A204.1 (cell line): ENCODE measurements at regions not wholly inside any gene's neighbourhood (a gene's known extent, or its start where the extent isn't known, plus 50 kb on each side); places are given as distances from the start of the nearest gene placed in this dataset.
"Not testable (repeated sequence)": the region's sequence is repeated elsewhere in the genome, so short reads cannot be mapped to it uniquely, and the experiment has no call there.

Experiments used
- FAIRE-seq: peaks from 2 replicates; lab custom pipeline; 2012; peaks lifted over from hg19 to GRCh38; lab: Jason Lieb, UNC

- FAIRE-seq, result no peak
These were observed 170.8 kb downstream of the SUCLG1 start for GRCh38 chr2:84288293-84288692.

- FAIRE-seq, result no peak
These were observed 172.2 kb downstream of the SUCLG1 start for GRCh38 chr2:84286878-84287277.

DNA sequence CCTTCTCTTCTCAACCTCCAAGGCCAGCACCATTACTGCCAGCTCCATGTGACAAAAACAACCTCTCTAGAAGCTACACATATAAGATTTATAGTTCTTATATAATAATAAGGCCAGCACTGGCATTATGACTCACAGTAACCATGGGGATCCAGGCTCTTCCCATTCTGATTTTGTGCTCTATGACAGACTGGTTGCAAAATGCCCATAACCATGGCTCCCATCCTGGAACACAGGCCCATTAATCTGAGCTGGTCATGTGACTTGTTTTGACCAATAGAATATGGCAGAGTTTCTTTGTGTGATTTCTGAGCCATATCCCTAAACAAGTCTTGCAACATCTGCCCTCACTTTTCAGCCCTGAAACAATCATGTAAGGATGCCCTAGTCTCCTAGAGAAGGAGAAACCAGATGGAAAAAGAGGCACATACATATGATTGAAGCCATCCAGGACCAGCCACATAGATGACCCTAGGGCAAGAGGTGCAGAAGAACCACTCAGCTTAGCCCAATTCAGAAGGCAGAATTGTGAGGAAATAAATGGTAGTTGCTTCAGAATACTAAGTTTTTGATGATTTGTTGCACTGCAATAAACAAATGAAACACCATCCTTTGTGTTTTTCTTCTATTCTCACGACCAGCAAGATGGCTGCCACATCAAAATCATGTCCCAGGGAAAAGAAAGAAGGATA, 173.9 kb downstream of the SUCLG1 start:
- FAIRE-seq, result no peak

GRCh38 chr2:84283506-84283905, 175.6 kb downstream of the SUCLG1 start:
- FAIRE-seq, result no peak

DNA sequence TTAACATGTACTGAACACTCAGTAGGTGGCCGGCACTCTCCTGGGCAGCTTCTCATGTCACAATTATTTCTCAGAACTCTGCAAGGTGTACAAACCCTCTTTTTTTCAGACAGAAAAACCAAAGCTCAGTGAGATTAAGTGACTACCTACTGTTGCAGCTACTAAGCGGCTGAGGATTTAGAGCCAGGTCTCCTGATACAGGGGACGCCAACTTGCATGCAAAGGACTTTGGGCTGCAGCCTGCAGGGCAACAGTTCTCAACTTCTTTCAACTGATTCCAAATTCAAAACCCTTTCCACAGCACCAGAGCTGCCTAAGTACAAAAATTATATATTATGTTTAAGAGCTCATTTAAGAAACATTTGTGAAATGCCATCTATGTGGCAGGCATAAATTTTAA, 177.6 kb downstream of the SUCLG1 start:
- FAIRE-seq, result no peak

DNA sequence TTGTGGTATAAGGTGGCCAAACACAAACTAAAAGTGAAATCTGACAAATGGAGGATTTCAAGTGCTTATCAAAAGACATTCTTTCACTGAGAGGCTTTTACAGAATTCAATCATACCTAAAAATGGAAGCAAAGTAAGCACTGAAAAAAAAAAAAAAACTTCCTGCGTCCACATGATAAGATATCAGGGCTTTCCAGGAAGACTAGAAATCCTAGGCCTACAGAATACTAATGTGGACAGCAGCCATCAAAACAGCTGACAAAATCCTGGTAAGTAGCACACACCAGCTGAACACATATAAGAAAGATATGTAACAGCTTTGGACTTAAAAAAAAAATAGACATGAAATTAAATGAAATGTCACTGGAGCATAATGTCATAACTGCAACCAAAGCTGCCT, 178.2 kb downstream of the SUCLG1 start:
- FAIRE-seq, result no peak

DNA sequence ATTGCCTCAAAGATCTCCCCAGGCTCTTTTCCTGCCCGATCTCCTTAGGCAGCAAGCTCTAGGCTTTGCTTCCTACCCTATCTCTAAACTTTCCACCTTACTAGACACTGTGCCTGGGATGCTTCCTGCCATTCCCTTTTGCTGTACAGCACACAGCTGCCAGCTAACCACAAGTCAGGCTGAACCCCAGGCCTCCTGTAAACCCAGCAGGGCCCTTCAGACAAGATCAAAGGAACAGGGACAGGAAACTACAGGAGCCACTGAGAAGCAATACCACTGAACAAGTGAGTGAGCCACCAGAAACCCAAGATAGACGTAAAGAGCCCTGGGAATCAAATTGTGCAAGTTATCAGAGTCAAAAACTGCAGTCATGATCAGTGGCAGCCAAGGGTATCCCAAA, 180.7 kb downstream of the SUCLG1 start:
- no peak for FAIRE-seq

GRCh38 chr2:84276590-84277255, 182.4 kb downstream of the SUCLG1 start:
- FAIRE-seq, result no peak

GRCh38 chr2:84273406-84273805, 185.7 kb downstream of the SUCLG1 start:
- FAIRE-seq, result no peak

- FAIRE-seq, result no peak
These were observed 187.1 kb downstream of the SUCLG1 start for GRCh38 chr2:84271977-84272376.

GRCh38 chr2:84257831-84258230, 201.2 kb downstream of the SUCLG1 start:
- no peak for FAIRE-seq

DNA sequence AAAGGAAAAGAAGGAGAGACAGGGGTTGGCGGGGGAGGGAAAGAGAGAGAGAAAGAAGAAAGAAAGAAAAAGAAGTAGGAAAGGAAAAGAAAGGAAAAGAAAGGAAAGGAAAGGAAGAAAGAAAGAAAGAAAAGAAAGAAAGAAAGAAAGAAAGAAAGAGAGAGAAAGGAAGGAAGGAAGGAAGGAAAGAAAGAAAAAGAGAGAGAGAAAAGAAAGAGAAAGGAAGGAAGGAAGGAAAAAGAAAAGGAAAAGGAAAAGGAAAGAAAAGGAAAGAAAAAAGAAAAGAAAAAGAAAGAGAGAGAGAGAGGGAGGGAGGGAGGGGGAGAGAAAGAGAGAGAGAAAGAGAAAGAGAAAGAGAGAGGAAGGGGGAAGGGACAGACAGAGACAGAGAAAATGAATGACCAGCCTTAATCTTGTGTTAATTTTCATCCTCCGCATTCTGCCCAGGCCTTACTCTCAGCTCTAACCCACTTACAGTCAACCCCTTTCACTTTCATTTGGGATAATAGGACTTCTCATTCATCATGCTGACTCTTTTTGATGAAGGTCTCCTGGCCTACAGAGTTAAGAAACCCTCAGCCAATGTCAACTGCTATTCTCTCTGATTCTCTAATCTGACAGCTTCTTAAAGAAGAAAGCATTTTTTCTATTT, 207.3 kb downstream of the SUCLG1 start:
- no peak for FAIRE-seq

DNA sequence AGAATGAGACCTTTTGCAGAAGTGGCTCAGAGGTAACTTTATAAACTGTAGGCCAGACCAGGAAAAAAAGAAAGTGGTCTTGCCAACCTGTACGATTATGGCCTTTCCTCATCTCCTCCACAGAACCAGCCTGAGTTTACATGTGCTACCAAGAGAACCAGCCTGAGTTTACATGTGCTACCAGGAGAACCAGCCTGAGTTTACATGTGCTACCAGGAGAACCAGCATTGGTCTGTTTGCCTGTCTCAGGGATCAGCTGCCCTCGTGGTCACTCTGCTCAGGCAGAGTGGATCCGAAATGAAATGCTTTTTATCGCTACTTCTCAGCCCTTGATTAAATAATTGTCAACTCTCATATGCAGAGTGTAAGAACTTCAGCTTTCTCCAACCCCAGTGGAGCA, 209.9 kb downstream of the SUCLG1 start:
- no peak for FAIRE-seq

DNA sequence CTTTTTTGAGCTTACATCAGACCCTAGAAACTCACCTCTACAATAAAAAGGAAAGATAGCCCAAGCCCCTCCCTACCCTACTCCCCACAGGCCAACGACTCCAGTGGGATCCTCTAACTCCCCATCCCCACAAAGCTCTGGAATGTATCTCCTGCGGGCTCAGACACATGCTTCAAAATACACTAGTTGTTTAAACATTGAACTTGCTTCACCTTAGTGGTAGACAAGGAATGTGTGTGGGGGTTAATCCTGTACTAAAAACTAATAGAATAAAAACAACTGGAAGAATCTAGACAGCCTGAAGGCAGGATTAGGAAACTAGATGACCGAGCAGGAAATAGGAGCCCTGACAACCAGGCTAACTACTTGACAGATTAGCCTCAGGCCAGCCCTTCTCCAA, 211.5 kb downstream of the SUCLG1 start:
- FAIRE-seq, result no peak

- FAIRE-seq, result no peak
These were observed 215.0 kb downstream of the SUCLG1 start for GRCh38 chr2:84243788-84244733.

- no peak for FAIRE-seq
These were observed 220.2 kb downstream of the SUCLG1 start for GRCh38 chr2:84238907-84239306.

DNA sequence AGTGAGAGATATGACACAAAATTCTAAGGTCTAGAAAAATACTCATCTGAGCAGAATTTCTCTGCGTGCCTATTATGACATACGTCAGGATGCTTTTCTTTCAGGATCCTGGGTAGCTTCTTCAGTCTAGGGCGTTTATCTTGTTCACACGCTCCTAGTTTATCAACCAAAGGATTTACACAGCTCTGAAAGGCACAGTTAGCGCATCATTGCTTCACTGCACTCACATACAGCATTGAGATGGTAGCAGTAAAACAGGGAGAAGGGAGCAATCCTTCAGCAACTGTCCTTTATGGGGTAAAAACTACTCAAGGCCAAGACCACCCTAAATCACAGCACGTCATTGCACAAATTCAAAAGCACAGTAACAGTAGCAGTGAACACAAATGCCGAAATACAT, 222.8 kb downstream of the SUCLG1 start:
- FAIRE-seq, result no peak

- FAIRE-seq, result no peak
These were observed 225.0 kb downstream of the SUCLG1 start for GRCh38 chr2:84234103-84234502.

DNA sequence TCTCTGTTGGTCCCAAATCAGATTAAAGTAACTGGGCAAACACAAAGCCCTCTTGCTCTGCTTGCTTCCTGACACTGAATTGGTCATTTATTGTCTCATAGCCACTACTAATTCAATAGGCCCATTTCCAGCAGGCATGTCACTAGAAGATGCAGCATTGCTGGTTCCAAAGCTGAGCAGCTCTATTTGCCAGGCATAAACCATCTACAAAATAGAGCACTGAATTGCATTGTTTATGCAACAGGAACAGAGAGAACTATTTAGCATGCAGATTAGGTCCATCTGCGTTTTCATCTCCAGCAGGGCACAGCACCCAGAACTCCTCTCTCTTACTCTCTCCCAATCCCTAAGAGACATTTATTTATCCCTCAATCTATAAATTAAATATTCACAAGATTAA, 227.6 kb downstream of the SUCLG1 start:
- FAIRE-seq, result no peak

DNA sequence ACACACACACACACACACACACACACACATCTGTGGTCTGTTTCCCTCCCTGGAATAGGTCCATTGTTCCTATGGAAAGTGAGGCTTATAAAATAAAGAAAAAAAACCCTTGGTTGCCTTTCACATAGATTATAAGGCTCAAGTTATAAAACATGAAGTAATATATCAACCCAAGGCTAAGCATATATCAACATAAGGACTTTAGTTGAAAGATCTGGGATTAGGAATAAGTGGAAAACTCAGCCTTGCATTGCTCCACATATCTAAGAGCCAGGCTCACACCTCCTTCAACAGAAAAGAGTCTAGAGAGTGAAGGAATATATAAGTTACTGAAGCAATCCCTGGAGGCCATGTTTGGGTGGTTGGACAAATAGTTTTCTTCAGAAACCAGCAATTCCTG, 235.0 kb downstream of the SUCLG1 start:
- no peak for FAIRE-seq

DNA sequence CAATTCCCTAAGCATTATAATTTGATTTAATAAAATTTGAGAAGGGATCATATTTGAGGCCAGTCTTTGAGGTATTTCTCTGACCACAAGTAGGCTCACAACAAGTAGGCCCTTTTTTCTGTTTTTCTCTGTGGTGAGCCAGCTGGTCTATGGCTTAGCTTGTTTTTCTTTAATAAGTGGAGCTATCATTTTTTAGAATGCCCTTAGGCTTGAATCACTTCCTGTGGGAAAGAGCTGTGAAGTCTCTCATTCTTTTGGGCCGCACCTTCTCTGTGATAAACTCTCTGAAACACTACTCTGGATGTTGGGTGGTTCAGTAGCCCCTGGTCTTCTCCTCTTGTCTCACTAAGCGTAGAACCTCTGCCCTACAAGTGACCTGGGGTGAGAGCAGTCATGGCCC, 235.9 kb downstream of the SUCLG1 start:
- FAIRE-seq, result no peak

DNA sequence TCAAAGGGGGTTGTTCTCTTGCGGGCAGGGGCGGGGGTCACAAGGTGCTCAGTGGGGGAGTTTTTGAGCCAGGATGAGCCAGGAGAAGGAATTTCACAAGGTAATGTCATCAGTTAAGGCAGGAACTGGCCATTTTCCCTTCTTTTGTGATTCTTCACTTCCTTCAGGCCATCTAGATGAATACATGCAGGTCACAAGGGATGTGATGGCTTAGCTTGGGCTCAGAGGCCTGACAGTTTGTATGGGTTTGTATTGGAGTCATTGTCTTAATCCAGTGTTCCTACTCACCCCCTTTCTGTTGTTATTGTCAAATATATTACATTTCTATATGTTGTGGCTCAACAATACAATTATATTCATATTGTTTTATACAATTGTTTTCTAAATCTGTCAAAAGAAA, 238.0 kb downstream of the SUCLG1 start:
- not testable (repeated sequence) for FAIRE-seq

DNA sequence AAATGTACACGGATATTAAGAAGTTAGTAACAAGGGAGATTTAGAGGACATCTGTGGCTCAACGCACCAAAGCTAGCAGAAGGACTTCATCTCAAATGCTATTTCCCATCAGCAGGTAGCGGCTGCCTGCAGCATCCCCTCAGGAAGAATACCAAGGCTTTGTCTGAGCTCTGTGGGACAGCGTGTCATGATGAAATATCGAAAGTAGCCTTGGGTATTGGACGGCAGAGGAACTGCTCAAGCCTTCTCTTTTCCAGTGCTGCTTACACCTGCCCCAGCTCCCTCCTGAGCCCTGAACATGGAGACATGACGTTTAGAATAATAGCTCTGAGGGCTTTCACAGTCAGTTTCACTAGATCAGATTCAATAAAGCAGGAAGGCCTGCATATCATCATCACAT, 241.6 kb downstream of the SUCLG1 start:
- FAIRE-seq, result no peak
